ENCODE measurements at regions not wholly inside any gene's neighbourhood (a gene's known extent, or its start where the extent isn't known, plus 50 kb on each side); places are given as distances from the start of the nearest gene placed in this dataset.

- no peak for TF ChIP-seq REST (IDR thresholded peaks at IDR 0.05)
Measured at GRCh38 chr2:167817422-167817821, 430.0 kb downstream of the STK39 start (continued).

GRCh38 chr2:167816874-167817290, 430.5 kb downstream of the STK39 start:
- H3K27me3 ChIP-seq (ENCODE audit: control insufficient read depth in 4 of 4, insufficient read depth in 4 of 4, low read length in 3 of 4), result no peaks in the 10 kb centered on the region
- H3K9me3 ChIP-seq (ENCODE audit: control insufficient read depth in 4 of 4, low read length in 3 of 4), result no peaks in the 10 kb centered on the region
- TF ChIP-seq HNF4A (conservative IDR thresholded peaks at IDR 0.05) (peak in 1 of 2 donors; percentile 5), REST (IDR thresholded peaks at IDR 0.05) (no peak), HNF4G (IDR thresholded peaks at IDR 0.05) (no peak), FOXA1 (IDR thresholded peaks at IDR 0.05) (no peak)
- DNase-seq (ENCODE audit: low spot score), result no peak
- no peak overlapping the region for H3K4me3 ChIP-seq (ENCODE audit: low read depth in 1 of 3, low read length in 3 of 3)
- no peak overlapping the region for H3K27ac ChIP-seq (ENCODE audit: low read depth in 1 of 2, low read length in 2 of 2)
- 16% methylated on average over 1 of the region's 1 CpG for WGBS
- H3K4me1 ChIP-seq (ENCODE audit: control insufficient read depth in 4 of 4, insufficient read depth in 4 of 4, low read length in 3 of 4), result peaks cover 0 to 42% (median 21%) of the 10 kb centered on the region in 4 donors
- no peaks in the 10 kb centered on the region for H3K36me3 ChIP-seq (ENCODE audit: control insufficient read depth in 4 of 4, insufficient read depth in 3 of 4, low read depth in 1 of 4, low read length in 3 of 4)
- H3K9ac ChIP-seq (ENCODE audit: low read depth in 1 of 2, low read length in 2 of 2), result no peak overlapping the region

- H3K27me3 ChIP-seq (ENCODE audit: control insufficient read depth in 4 of 4, insufficient read depth in 4 of 4, low read length in 3 of 4), result no peaks in the 10 kb centered on the region
- DNase-seq (ENCODE audit: low spot score), result no peak
- H3K9me3 ChIP-seq (ENCODE audit: control insufficient read depth in 4 of 4, low read length in 3 of 4), result no peaks in the 10 kb centered on the region
- 50% methylated on average over 10 of the region's 10 CpGs for WGBS
- H3K36me3 ChIP-seq (ENCODE audit: control insufficient read depth in 4 of 4, insufficient read depth in 3 of 4, low read depth in 1 of 4, low read length in 3 of 4), result no peaks in the 10 kb centered on the region
- H3K4me1 ChIP-seq (ENCODE audit: control insufficient read depth in 4 of 4, insufficient read depth in 4 of 4, low read length in 3 of 4), result peaks cover 0 to 42% (median 21%) of the 10 kb centered on the region in 4 donors
- peak overlapping the region in 1 of 3 donors; percentile 32 for H3K4me3 ChIP-seq (ENCODE audit: low read depth in 1 of 3, low read length in 3 of 3)
- H3K9ac ChIP-seq (ENCODE audit: low read depth in 1 of 2, low read length in 2 of 2), result no peak overlapping the region
- peak overlapping the region; percentile 66 to 78 for H3K27ac ChIP-seq (ENCODE audit: low read depth in 1 of 2, low read length in 2 of 2)
- peak; percentile 48 for TF ChIP-seq FOXA1 (IDR thresholded peaks at IDR 0.05)
- TF ChIP-seq RAD21 (IDR thresholded peaks at IDR 0.05), result peak; percentile 61 to 70
- TF ChIP-seq SP1 (IDR thresholded peaks at IDR 0.05), result peak; percentile 95
- TF ChIP-seq FOXA2 (IDR thresholded peaks at IDR 0.05), result peak; percentile 65
- TF ChIP-seq GABPA (IDR thresholded peaks at IDR 0.05 in 1 of 2, conservative IDR thresholded peaks at IDR 0.05 in 1 of 2), result no peak
- no peak for TF ChIP-seq NR2F2 (IDR thresholded peaks at IDR 0.05)
- TF ChIP-seq CTCF (IDR thresholded peaks at IDR 0.05; ENCODE audit: low read depth, low read length, missing input control), result no peak
- TF ChIP-seq YY1 (IDR thresholded peaks at IDR 0.05), result peak; percentile 81
- peak; percentile 71 for TF ChIP-seq MAX (IDR thresholded peaks at IDR 0.05)
- peak; percentile 71 to 82 for TF ChIP-seq RXRA (IDR thresholded peaks at IDR 0.05)
- TF ChIP-seq TAF1 (conservative IDR thresholded peaks at IDR 0.05), result no peak
- TF ChIP-seq EGR1 (IDR thresholded peaks at IDR 0.05; ENCODE audit: low read depth in 2 of 2), result no peak
- TF ChIP-seq ATF3 (IDR thresholded peaks at IDR 0.05), result peak; percentile 21
- TF ChIP-seq HNF4G (IDR thresholded peaks at IDR 0.05), result peak; percentile 95
- peak; percentile 76 to 86 for TF ChIP-seq JUND (IDR thresholded peaks at IDR 0.05)
- TF ChIP-seq HNF4A (conservative IDR thresholded peaks at IDR 0.05), result peak; percentile 98 to 99
Measured at GRCh38 chr2:167814881-167815718, 432.3 kb downstream of the STK39 start.
